ENCODE measurements at regions not wholly inside any gene's neighbourhood (a gene's known extent, or its start where the extent isn't known, plus 50 kb on each side); places are given as distances from the start of the nearest gene placed in this dataset.
"Not testable (repeated sequence)": the region's sequence is repeated elsewhere in the genome, so short reads cannot be mapped to it uniquely, and the experiment has no call there.

GRCh38 chrX:40788698-40789097 is 53.4 kb upstream of the MED14 start:
- CTCF ChIA-PET, result interaction anchor here (1.1 to 3.4 kb wide), 2 partner anchors 130 to 137 kb away, joined by 3 to 15 read pairs; no protein-coding TSS in a partner anchor
- not testable (repeated sequence) for H3K36me3 ChIP-seq (ENCODE audit: control insufficient read depth in 2 of 2, insufficient read depth in 1 of 2, low read length in 2 of 2)

GRCh38 chrX:40792433-40792832 is 57.1 kb upstream of the MED14 start:
- H3K4me1 ChIP-seq (ENCODE audit: control insufficient read depth, insufficient read depth, low read length), result peaks cover 2% of the 10 kb centered on the region; the same call in 1 of the 2 replicates
- ChIA-PET POLR2A (no interaction called here), CTCF (interaction anchor here (0.5 to 4.4 kb wide), 7 partner anchors 11 to 248 kb away, joined by 3 to 76 read pairs (median 18); no protein-coding TSS in a partner anchor)
- H3K4me3 ChIP-seq (ENCODE audit: low read depth, low read length), result no peak overlapping the region
- no peaks in the 10 kb centered on the region for H3K9me3 ChIP-seq (ENCODE audit: control insufficient read depth, insufficient read depth, low read depth, low read length)
- no peaks in the 10 kb centered on the region for H3K36me3 ChIP-seq (ENCODE audit: control insufficient read depth in 2 of 2, insufficient read depth in 1 of 2, low read length in 2 of 2)
- H3K27ac ChIP-seq (ENCODE audit: extremely low read depth, low read depth, low read length), result no peak overlapping the region
- no peak for TF ChIP-seq ZNF280C (tag by site-specific recombination; IDR thresholded peaks at IDR 0.05)
- no peak for TF ChIP-seq KLF8 (tag by site-specific recombination; IDR thresholded peaks at IDR 0.05)
- no peak for TF ChIP-seq ZSCAN23 (tag by site-specific recombination; IDR thresholded peaks at IDR 0.05)
- no peak for TF ChIP-seq AEBP2 (tag by site-specific recombination; IDR thresholded peaks at IDR 0.05; ENCODE audit: borderline replicate concordance)
- TF ChIP-seq ZNF112 (tag by site-specific recombination; IDR thresholded peaks at IDR 0.05), result no peak
- no peak for TF ChIP-seq ZNF670 (tag by site-specific recombination; IDR thresholded peaks at IDR 0.05; ENCODE audit: low read depth)

More at GRCh38 chrX:40788698-40789097, 53.4 kb upstream of the MED14 start:
- H3K4me3 ChIP-seq (ENCODE audit: low read depth, low read length); POLR2A ChIA-PET; H3K9me3 ChIP-seq (ENCODE audit: control insufficient read depth, insufficient read depth, low read depth, low read length); H3K4me1 ChIP-seq (ENCODE audit: control insufficient read depth, insufficient read depth, low read length); H3K27ac ChIP-seq (ENCODE audit: extremely low read depth, low read depth, low read length): not testable (repeated sequence)
- peak; percentile 46 for TF ChIP-seq ZNF555 (tag by site-specific recombination; conservative IDR thresholded peaks at IDR 0.05)
- TF ChIP-seq ZBTB8A (tag by site-specific recombination; IDR thresholded peaks at IDR 0.05), result peak; percentile 51; the same call in 1 of the 2 replicates
- TF ChIP-seq ZNF510 (tag by site-specific recombination; IDR thresholded peaks at IDR 0.05; ENCODE audit: insufficient replicate concordance), result peak; percentile 56
- TF ChIP-seq ZNF518A (tag by site-specific recombination; conservative IDR thresholded peaks at IDR 0.05; ENCODE audit: low read depth), result peak; percentile 71
- TF ChIP-seq ZNF140 (tag by site-specific recombination; IDR thresholded peaks at IDR 0.05), result peak; percentile 65
- peak; percentile 53 for TF ChIP-seq ZBTB11 (tag by site-specific recombination; conservative IDR thresholded peaks at IDR 0.05; ENCODE audit: low read depth)
- peak; percentile 76 for TF ChIP-seq ZNF426 (tag by site-specific recombination; IDR thresholded peaks at IDR 0.05)
- peak; percentile 82; the same call in 1 of the 2 replicates for TF ChIP-seq ZNF394 (tag by site-specific recombination; IDR thresholded peaks at IDR 0.05; ENCODE audit: borderline replicate concordance)
- 0 out of 2 replicates have a peak, but pooled peaks have one; percentile 18 for TF ChIP-seq SP3 (tag by site-specific recombination; IDR thresholded peaks at IDR 0.05)
- peak; percentile 19; the same call in 1 of the 2 replicates for TF ChIP-seq ZNF202 (tag by site-specific recombination; IDR thresholded peaks at IDR 0.05; ENCODE audit: borderline replicate concordance)
- TF ChIP-seq ZNF623 (tag by site-specific recombination; IDR thresholded peaks at IDR 0.05), result peak; percentile 52

Measured in HEK293 (cell line).